ENCODE measurements at regions not wholly inside any gene's neighbourhood (a gene's known extent, or its start where the extent isn't known, plus 50 kb on each side); places are given as distances from the start of the nearest gene placed in this dataset.

GRCh38 chr6:156062091-156062563 lies 606.5 kb upstream of the NOX3 start:
- DNase-seq (ENCODE audit: low read depth in 2 of 2), result no peak

- no peak for DNase-seq (ENCODE audit: low read depth in 2 of 2)
Observed at GRCh38 chr6:156061465-156061864, 605.8 kb upstream of the NOX3 start.

- DNase-seq (ENCODE audit: low read depth in 2 of 2), result no peak
Observed at GRCh38 chr6:156060013-156060412, 604.4 kb upstream of the NOX3 start.

- no peak for DNase-seq (ENCODE audit: low read depth in 2 of 2)
Observed at GRCh38 chr6:156058356-156058755, 602.7 kb upstream of the NOX3 start.

GRCh38 chr6:156057869-156058268 lies 602.2 kb upstream of the NOX3 start:
- DNase-seq (ENCODE audit: low read depth in 2 of 2), result no peak

GRCh38 chr6:156056085-156056484 lies 600.4 kb upstream of the NOX3 start:
- no peak for DNase-seq (ENCODE audit: low read depth in 2 of 2)

- DNase-seq (ENCODE audit: low read depth in 2 of 2), result no peak
Observed at GRCh38 chr6:156053626-156054025, 598.0 kb upstream of the NOX3 start.

GRCh38 chr6:156046841-156047449 lies 591.3 kb upstream of the NOX3 start:
- DNase-seq (ENCODE audit: low read depth in 2 of 2), result no peak

- DNase-seq (ENCODE audit: low read depth in 2 of 2), result no peak
Observed at GRCh38 chr6:156046268-156046665, 590.6 kb upstream of the NOX3 start.

GRCh38 chr6:156045401-156046267 lies 590.0 kb upstream of the NOX3 start:
- DNase-seq (ENCODE audit: low read depth in 2 of 2), result no peak

- no peak for DNase-seq (ENCODE audit: low read depth in 2 of 2)
Observed at GRCh38 chr6:156033598-156033997, 578.0 kb upstream of the NOX3 start.

- DNase-seq (ENCODE audit: low read depth in 2 of 2), result no peak
Observed at GRCh38 chr6:156031516-156031915, 575.9 kb upstream of the NOX3 start.

- DNase-seq (ENCODE audit: low read depth in 2 of 2), result no peak
Observed at GRCh38 chr6:156030053-156030452, 574.4 kb upstream of the NOX3 start.

GRCh38 chr6:156029286-156029985 lies 573.8 kb upstream of the NOX3 start:
- DNase-seq (ENCODE audit: low read depth in 2 of 2), result no peak

- DNase-seq (ENCODE audit: low read depth in 2 of 2), result peak in 1 of 2 donors; percentile 36
Observed at GRCh38 chr6:156028335-156029131, 572.9 kb upstream of the NOX3 start.

- DNase-seq (ENCODE audit: low read depth in 2 of 2), result no peak
Observed at GRCh38 chr6:156027248-156027626, 571.6 kb upstream of the NOX3 start.

- no peak for DNase-seq (ENCODE audit: low read depth in 2 of 2)
Observed at GRCh38 chr6:156026486-156027247, 571.0 kb upstream of the NOX3 start.

GRCh38 chr6:156024339-156024738 lies 568.7 kb upstream of the NOX3 start:
- DNase-seq (ENCODE audit: low read depth in 2 of 2), result no peak

GRCh38 chr6:156021746-156022396 lies 566.2 kb upstream of the NOX3 start:
- DNase-seq (ENCODE audit: low read depth in 2 of 2), result no peak

- DNase-seq (ENCODE audit: low read depth in 2 of 2), result no peak
Observed at GRCh38 chr6:156017838-156018237, 562.2 kb upstream of the NOX3 start.

Data from lung microvascular endothelial cell (primary cell).